KOPT-K1 (cell line): ENCODE measurements at regions not wholly inside any gene's neighbourhood (a gene's known extent, or its start where the extent isn't known, plus 50 kb on each side); places are given as distances from the start of the nearest gene placed in this dataset.
"Not testable (repeated sequence)": the region's sequence is repeated elsewhere in the genome, so short reads cannot be mapped to it uniquely, and the experiment has no call there.

Experiments
- H3K27ac ChIP-seq: fragments of 200-600 bp; sonication (generic); 2 replicates; pipeline ENCODE4 v1.5.1; 2016; ENCODE audit warnings: antibody characterized with exemption, mild to moderate bottlenecking, low read depth, low read length; ENCODE audit not compliant: poor library complexity, severe bottlenecking
- H3K36me3 ChIP-seq: fragments of 200-600 bp; sonication (generic); 2 replicates; pipeline ENCODE4 v1.5.1; 2017; ENCODE audit warnings: antibody characterized with exemption, mild to moderate bottlenecking, low read length, moderate library complexity; ENCODE audit not compliant: insufficient read depth
- H3K9me3 ChIP-seq: fragments of 200-600 bp; sonication (generic); 2 replicates; pipeline ENCODE4 v1.5.1; 2017; ENCODE audit warnings: antibody characterized with exemption, low read length, mild to moderate bottlenecking; ENCODE audit not compliant: insufficient read depth, poor library complexity, severe bottlenecking

GRCh38 chr7:28332046-28332445 is 80.3 kb upstream of the CREB5 start:
- no peak overlapping the region for H3K27ac ChIP-seq
- H3K36me3 ChIP-seq, result no peaks in the 10 kb centered on the region
- no peaks in the 10 kb centered on the region for H3K9me3 ChIP-seq

- H3K9me3 ChIP-seq, H3K27ac ChIP-seq, H3K36me3 ChIP-seq: not testable (repeated sequence)
Measured at GRCh38 chr7:28333548-28333947, 78.8 kb upstream of the CREB5 start.

GRCh38 chr7:28336806-28337205 is 75.5 kb upstream of the CREB5 start:
- Histone ChIP-seq H3K36me3 (no peaks in the 10 kb centered on the region), H3K9me3 (no peaks in the 10 kb centered on the region), H3K27ac (no peak overlapping the region)

- Histone ChIP-seq H3K36me3 (no peaks in the 10 kb centered on the region), H3K27ac (no peak overlapping the region), H3K9me3 (no peaks in the 10 kb centered on the region)
Measured at GRCh38 chr7:28338041-28338440, 74.3 kb upstream of the CREB5 start.

GRCh38 chr7:28343462-28343861 is 68.9 kb upstream of the CREB5 start:
- Histone ChIP-seq H3K27ac (no peak overlapping the region), H3K36me3 (no peaks in the 10 kb centered on the region), H3K9me3 (no peaks in the 10 kb centered on the region)

GRCh38 chr7:28346256-28346655 is 66.1 kb upstream of the CREB5 start:
- H3K9me3 ChIP-seq, result no peaks in the 10 kb centered on the region
- H3K27ac ChIP-seq, result no peak overlapping the region
- no peaks in the 10 kb centered on the region for H3K36me3 ChIP-seq

GRCh38 chr7:28346676-28347363 is 65.5 kb upstream of the CREB5 start:
- Histone ChIP-seq H3K36me3 (no peaks in the 10 kb centered on the region), H3K27ac (no peak overlapping the region)

GRCh38 chr7:28347475-28348318 is 64.6 kb upstream of the CREB5 start:
- no peaks in the 10 kb centered on the region for H3K9me3 ChIP-seq
- no peak overlapping the region for H3K27ac ChIP-seq
- H3K36me3 ChIP-seq, result no peaks in the 10 kb centered on the region

More at GRCh38 chr7:28346676-28347363, 65.5 kb upstream of the CREB5 start:
- no peaks in the 10 kb centered on the region for H3K9me3 ChIP-seq

GRCh38 chr7:28348636-28349035 is 63.7 kb upstream of the CREB5 start:
- Histone ChIP-seq H3K27ac (no peak overlapping the region), H3K9me3 (no peaks in the 10 kb centered on the region), H3K36me3 (no peaks in the 10 kb centered on the region)

- no peak overlapping the region for H3K27ac ChIP-seq
- no peaks in the 10 kb centered on the region for H3K9me3 ChIP-seq
- H3K36me3 ChIP-seq, result no peaks in the 10 kb centered on the region
Measured at GRCh38 chr7:28349637-28350036, 62.7 kb upstream of the CREB5 start.

GRCh38 chr7:28350662-28351061 is 61.7 kb upstream of the CREB5 start:
- no peaks in the 10 kb centered on the region for H3K9me3 ChIP-seq
- H3K36me3 ChIP-seq, result no peaks in the 10 kb centered on the region
- H3K27ac ChIP-seq, result no peak overlapping the region

- Histone ChIP-seq H3K27ac (no peak overlapping the region), H3K36me3 (no peaks in the 10 kb centered on the region), H3K9me3 (no peaks in the 10 kb centered on the region)
Measured at GRCh38 chr7:28351450-28351849, 60.9 kb upstream of the CREB5 start.

- H3K27ac ChIP-seq, result no peak overlapping the region
- no peaks in the 10 kb centered on the region for H3K9me3 ChIP-seq
- no peaks in the 10 kb centered on the region for H3K36me3 ChIP-seq
Measured at GRCh38 chr7:28354601-28355402, 57.5 kb upstream of the CREB5 start.

GRCh38 chr7:28355635-28356319 is 56.5 kb upstream of the CREB5 start:
- Histone ChIP-seq H3K9me3 (no peaks in the 10 kb centered on the region), H3K27ac (no peak overlapping the region), H3K36me3 (no peaks in the 10 kb centered on the region)

- no peaks in the 10 kb centered on the region for H3K9me3 ChIP-seq
- no peak overlapping the region for H3K27ac ChIP-seq
- no peaks in the 10 kb centered on the region for H3K36me3 ChIP-seq
Measured at GRCh38 chr7:28356619-28357018, 55.7 kb upstream of the CREB5 start.
